Activated T-cell treated with anti-CD3 and anti-CD28 coated beads for 1 hour (primary cell): ENCODE measurements at regions not wholly inside any gene's neighbourhood (a gene's known extent, or its start where the extent isn't known, plus 50 kb on each side); places are given as distances from the start of the nearest gene placed in this dataset.

Experiments used
- DNase-seq: peaks from one replicate; pipeline ENCODE4 v3.0.0-alpha.2; 2020; ENCODE audit warnings: low read depth

- DNase-seq: no peak
These were observed 51.3 kb upstream of the FREM1 start for GRCh38 chr9:14961372-14962068.

DNA sequence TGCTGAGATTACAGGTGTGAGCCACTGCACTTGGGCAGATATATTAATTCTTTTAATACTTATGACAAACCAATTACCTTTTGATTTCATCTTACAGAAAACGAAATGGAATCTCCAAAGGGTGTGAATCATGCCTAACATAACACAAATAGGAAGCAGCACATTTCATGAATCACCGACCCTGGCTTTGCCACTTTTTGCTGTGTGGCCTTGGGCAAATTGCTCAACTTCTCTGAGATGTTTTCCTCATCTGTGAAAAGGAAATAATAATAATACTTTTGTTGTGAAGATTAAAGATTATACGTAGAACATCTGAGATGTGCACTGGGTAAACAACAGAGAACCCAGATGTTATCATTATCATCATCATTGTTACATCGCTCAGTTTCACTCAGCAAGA, 50.7 kb upstream of the FREM1 start:
- DNase-seq: no peak
